Heart right ventricle (tissue), 16 donors: ENCODE measurements at regions not wholly inside any gene's neighbourhood (a gene's known extent, or its start where the extent isn't known, plus 50 kb on each side); places are given as distances from the start of the nearest gene placed in this dataset.
"Not testable (repeated sequence)": the region's sequence is repeated elsewhere in the genome, so short reads cannot be mapped to it uniquely, and the experiment has no call there.

Source experiments
- ATAC-seq, 8 donors: fragments of 200-7000 bp; cut with Tn5 transposase; one replicate each; pipeline ENCODE4 v1.9.1; 2020; ENCODE audit warnings: mild to moderate bottlenecking in 8 of 8, moderate library complexity in 8 of 8, moderate number of reproducible peaks in 1 of 8
- DNase-seq, 2 donors: peaks; one replicate each; pipeline ENCODE4 v3.0.0-alpha.2; 2020
- H3K27ac ChIP-seq, 10 donors: fragments of 200-600 bp; sonication (generic) in 2 of 10; one replicate each; pipeline versions ENCODE4 v1.5.0 to v1.8.0; 2020 to 2022; ENCODE audit warnings: mild to moderate bottlenecking in 3 of 10
- H3K27me3 ChIP-seq, 7 donors: fragments of 200-600 bp; one replicate each; pipeline ENCODE4 v1.8.0; 2021 to 2022; ENCODE audit warnings: mild to moderate bottlenecking in 2 of 7
- H3K36me3 ChIP-seq, 9 donors: fragments of 200-600 bp; sonication (generic) in 1 of 9; one replicate each; pipeline versions ENCODE4 v1.5.0 to v1.8.0; 2020 to 2022; ENCODE audit warnings: mild to moderate bottlenecking in 2 of 9
- H3K4me1 ChIP-seq, 9 donors: fragments of 200-600 bp; sonication (generic) in 1 of 9; one replicate each; pipeline versions ENCODE4 v1.5.0 to v1.8.0; 2020 to 2022; ENCODE audit warnings: mild to moderate bottlenecking in 4 of 9
- H3K4me3 ChIP-seq, 10 donors: fragments of 200-600 bp; sonication (generic) in 2 of 10; one replicate each; pipeline versions ENCODE4 v1.5.0 to v1.8.0; 2020 to 2022; ENCODE audit warnings: mild to moderate bottlenecking in 7 of 10, moderate library complexity in 2 of 10
- H3K9me3 ChIP-seq, 11 donors: fragments of 200-600 bp in 10 of 11; sonication (generic) in 2 of 11; one replicate each; pipeline versions ENCODE4 v1.5.0 to v1.8.0; 2013 to 2022; ENCODE audit warnings: mild to moderate bottlenecking in 2 of 11, control low read depth in 1 of 11, moderate library complexity in 1 of 11
- WGBS, 2 donors: extraction: QIAGEN DNeasy Blood & Tissue Kit; methylation state at CpG; one replicate each; pipeline ENCODE4 v1.1.7; 2013; ENCODE audit warnings: inconsistent platforms in 1 of 2; 5-methylcytosine and 5-hydroxymethylcytosine counted together
- intact Hi-C, 10 donors: fragments of 100-400 bp; cut with DNase I; formaldehyde crosslinking; loops; one replicate each; pipeline versions ENCODE4 v1.11.1 to v1.14.2; 2022
- TF ChIP-seq, protein P1 (sequence below), 9 donors: fragments of 200-600 bp; sonication (generic) in 2 of 9; IDR thresholded peaks; one replicate each; pipeline versions ENCODE4 v1.5.0 to v1.8.0; 2021 to 2022; ENCODE audit warnings: antibody characterized with exemption in 9 of 9, mild to moderate bottlenecking in 5 of 9, moderate library complexity in 1 of 9
- donor health status: Arrhythmogenic right ventricular cardiomyopathy.
- donor health status: ischemic (EF 13 %, LVEDD 7.1; RV severe dilation, severe dysfunction).
- donor health status: healthy with polysubstance abuse.
- donor health status: DM: no; HTN: yes; CAD: no.
- donor health status: DM: no; HTN: no; CAD: no.
- donor health status: ischemic (EF 25% LVEDD 6.9; RV normal size, moderate dysfunction).
- donor health status: ischemic (EF 25% LVEDD 5.7; RV mildly dilated, moderate dysfunction).
- donor health status: healthy.
- donor health status: DM: yes; HTN: yes; CAD: no.
- donor health status: Ischemic cardiomyopathy.
- donor health status: ischemic (EF 35%, LVEDD 5.7; RV mildly dilated, moderate dysfunction).
- donor health status: nonischemic (EF 11% LVEDD 7.7; RV severe dilation, severe dysfunction).
- donor health status: DM: yes; HTN: yes; CAD: no.
- donor health status: PGD.
- donor health status: ischemic (EF 29% LVEDD 5.4; RV normal size, mild dysfunction).
- donor health status: nonischemic (EF 23%, LVEDD 6.1; RV moderate dilation, normal function).

DNA sequence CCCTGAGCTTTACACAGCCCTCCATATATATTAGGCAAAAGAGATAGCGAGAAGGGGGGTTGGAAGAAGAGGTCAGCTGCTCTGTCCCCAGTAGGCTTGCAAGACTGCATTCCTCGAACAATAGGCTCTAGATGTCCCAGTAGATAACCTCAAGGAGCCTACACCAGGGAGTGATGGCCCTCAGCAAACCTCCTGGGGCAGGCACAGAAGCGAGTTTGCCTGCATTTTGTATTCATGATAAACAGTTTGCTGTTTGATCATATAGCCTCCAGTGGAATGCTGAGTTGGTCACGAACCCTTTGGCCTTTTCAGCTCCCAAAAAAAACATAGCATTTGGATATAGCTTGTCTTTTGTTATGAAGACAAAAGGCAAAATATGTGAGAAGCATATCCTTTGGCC, 95.1 kb upstream of the GRAMD1B start:
- H3K9me3 ChIP-seq: peaks cover 0 to 6% (median 0%) of the 10 kb centered on the region in 11 donors
- peaks cover 0 to 15% (median 5%) of the 10 kb centered on the region in 9 donors for H3K4me1 ChIP-seq
- intact Hi-C loops: no loop called here
- no peak for DNase-seq
- no peak overlapping the region for H3K4me3 ChIP-seq
- WGBS, 2 donors: 80 to 86% methylated on average over 4 of the region's 4 CpGs
- ATAC-seq: no peak
- no peak overlapping the region for H3K27ac ChIP-seq
- no peaks in the 10 kb centered on the region for H3K36me3 ChIP-seq
- TF ChIP-seq, protein P1, sequence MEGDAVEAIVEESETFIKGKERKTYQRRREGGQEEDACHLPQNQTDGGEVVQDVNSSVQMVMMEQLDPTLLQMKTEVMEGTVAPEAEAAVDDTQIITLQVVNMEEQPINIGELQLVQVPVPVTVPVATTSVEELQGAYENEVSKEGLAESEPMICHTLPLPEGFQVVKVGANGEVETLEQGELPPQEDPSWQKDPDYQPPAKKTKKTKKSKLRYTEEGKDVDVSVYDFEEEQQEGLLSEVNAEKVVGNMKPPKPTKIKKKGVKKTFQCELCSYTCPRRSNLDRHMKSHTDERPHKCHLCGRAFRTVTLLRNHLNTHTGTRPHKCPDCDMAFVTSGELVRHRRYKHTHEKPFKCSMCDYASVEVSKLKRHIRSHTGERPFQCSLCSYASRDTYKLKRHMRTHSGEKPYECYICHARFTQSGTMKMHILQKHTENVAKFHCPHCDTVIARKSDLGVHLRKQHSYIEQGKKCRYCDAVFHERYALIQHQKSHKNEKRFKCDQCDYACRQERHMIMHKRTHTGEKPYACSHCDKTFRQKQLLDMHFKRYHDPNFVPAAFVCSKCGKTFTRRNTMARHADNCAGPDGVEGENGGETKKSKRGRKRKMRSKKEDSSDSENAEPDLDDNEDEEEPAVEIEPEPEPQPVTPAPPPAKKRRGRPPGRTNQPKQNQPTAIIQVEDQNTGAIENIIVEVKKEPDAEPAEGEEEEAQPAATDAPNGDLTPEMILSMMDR (IDR thresholded peaks at IDR 0.05): no peak
- peaks cover 0 to 4% (median 0%) of the 10 kb centered on the region in 7 donors for H3K27me3 ChIP-seq

DNA sequence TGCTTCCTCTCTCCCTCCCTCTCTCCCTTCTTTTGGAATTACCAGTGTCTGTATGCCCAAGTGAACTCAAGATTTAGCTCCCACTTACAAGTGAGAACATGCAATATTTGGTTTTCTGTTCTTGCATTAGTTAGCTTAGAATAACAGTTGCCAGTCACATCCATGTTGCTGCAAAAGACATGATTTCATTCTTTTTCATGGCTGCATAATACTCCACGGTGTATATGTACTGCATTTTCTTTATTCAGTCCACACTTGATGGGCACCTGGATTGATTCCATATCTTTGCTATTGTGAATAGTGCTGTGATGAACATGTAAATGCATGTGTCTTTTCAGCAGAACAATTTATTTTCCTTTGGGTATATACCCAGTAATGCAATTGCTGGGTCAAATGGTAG, 97.5 kb upstream of the GRAMD1B start:
- ATAC-seq, intact Hi-C loops, H3K27me3 ChIP-seq, DNase-seq, H3K9me3 ChIP-seq, H3K4me3 ChIP-seq, H3K27ac ChIP-seq, H3K36me3 ChIP-seq: not testable (repeated sequence)
- 94 to 100% methylated on average over 1 of the region's 1 CpG for WGBS, 2 donors
- peaks cover 0 to 20% (median 6%) of the 10 kb centered on the region in 9 donors for H3K4me1 ChIP-seq

DNA sequence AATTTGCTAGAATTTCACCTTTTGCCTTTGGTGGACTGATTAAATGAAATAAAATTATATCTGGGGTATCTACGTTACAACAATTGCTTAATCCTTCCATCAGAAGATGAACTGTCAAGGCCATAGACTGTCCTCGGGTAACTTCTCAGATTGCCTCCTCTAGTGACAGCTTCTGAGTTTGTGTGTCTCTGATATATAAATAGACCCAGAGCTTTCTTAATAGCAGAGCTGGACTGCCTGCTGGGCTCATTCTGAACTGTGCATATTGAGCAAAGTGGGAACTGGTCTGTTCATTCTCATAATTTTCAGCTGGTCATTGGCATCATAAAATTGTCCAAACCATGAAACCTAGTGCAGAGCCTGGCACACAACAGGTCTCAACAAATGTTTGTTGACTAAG, 99.1 kb upstream of the GRAMD1B start:
- intact Hi-C loops: no loop called here
- peak overlapping the region in 4 of 10 donors; percentile 23 to 49 (median 46) for H3K27ac ChIP-seq

DNA sequence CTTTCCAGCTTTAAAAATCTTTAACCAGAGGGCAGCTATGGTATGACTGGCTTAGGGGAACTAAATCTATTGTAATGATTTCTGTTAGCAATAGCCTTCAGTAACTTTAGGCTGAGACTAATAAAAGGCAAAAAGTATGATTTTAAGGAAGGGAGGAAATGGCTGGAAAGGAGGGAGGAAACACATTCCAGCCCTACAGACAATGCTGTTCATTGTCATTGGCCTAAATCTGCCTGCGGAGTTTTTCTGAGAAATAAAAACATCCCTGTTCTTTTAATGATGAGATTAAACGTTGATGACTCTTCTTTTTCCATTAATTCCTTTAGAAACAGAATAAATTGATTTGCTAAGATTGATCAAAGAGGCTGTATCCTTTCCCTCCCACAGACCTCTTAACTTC, 99.6 kb upstream of the GRAMD1B start:
- Histone ChIP-seq H3K27me3 (peaks cover 0 to 2% (median 0%) of the 10 kb centered on the region in 7 donors), H3K4me1 (peaks cover 0 to 20% (median 6%) of the 10 kb centered on the region in 9 donors), H3K36me3 (no peaks in the 10 kb centered on the region), H3K9me3 (no peaks in the 10 kb centered on the region), H3K4me3 (no peak overlapping the region), H3K27ac (peak overlapping the region in 4 of 10 donors; percentile 23 to 49 (median 46))
- TF ChIP-seq, protein P1 (IDR thresholded peaks at IDR 0.05): no peak
- 30 to 37% methylated on average over 2 of the region's 2 CpGs for WGBS, 2 donors
- ATAC-seq (peak in 1 of 8 donors; percentile 27), DNase-seq (no peak)
- intact Hi-C loops: no loop called here

More for the DNA sequence above, 99.1 kb upstream of the GRAMD1B start:
- Histone ChIP-seq H3K27me3 (peaks cover 0 to 2% (median 0%) of the 10 kb centered on the region in 7 donors), H3K36me3 (no peaks in the 10 kb centered on the region), H3K4me1 (peaks cover 0 to 20% (median 6%) of the 10 kb centered on the region in 9 donors), H3K4me3 (no peak overlapping the region), H3K9me3 (no peaks in the 10 kb centered on the region)
- WGBS, 2 donors: 56% methylated on average over 2 of the region's 2 CpGs
- TF ChIP-seq, protein P1 (IDR thresholded peaks at IDR 0.05): peak in 2 of 9 donors; percentile 9 to 10
- ATAC-seq (peak in 7 of 8 donors; percentile 38 to 96 (median 93)), DNase-seq (no peak)

DNA sequence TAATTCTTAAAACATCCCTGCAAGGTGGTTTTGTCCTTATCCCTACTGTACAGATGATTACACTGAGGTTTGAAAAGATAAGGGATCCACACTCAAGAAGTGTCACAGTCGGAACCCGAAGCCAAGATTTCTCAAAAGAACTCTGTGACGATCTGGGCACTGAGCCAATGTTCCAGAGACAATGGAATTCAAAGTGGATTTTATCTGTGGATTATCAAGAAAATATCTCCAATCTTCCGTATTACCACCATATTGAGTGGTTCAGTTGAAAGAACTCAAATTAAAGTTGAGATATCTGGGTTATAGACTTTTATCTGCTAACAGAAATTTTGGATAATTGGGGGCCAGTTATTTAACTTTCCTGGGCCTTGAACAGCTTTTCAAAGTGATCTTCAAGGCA, 100.0 kb upstream of the GRAMD1B start:
- Histone ChIP-seq H3K27ac (peak overlapping the region in 2 of 10 donors; percentile 46 to 49), H3K4me1 (peaks cover 0 to 20% (median 6%) of the 10 kb centered on the region in 9 donors), H3K9me3 (no peaks in the 10 kb centered on the region), H3K36me3 (no peaks in the 10 kb centered on the region), H3K27me3 (peaks cover 0 to 2% (median 0%) of the 10 kb centered on the region in 7 donors), H3K4me3 (no peak overlapping the region)
- no peak for DNase-seq
- ATAC-seq: no peak
- intact Hi-C loops: no loop called here
- WGBS, 2 donors: 12 to 20% methylated on average over 4 of the region's 4 CpGs
- TF ChIP-seq, protein P1 (IDR thresholded peaks at IDR 0.05): no peak
